IPS-18c (cell line): ENCODE measurements at regions not wholly inside any gene's neighbourhood (a gene's known extent, or its start where the extent isn't known, plus 50 kb on each side); places are given as distances from the start of the nearest gene placed in this dataset.

Experiments
- H3K4me3 ChIP-seq: 2 replicates; pipeline ENCODE4 v1.7.0; 2013; ENCODE audit warnings: low read depth, mild to moderate bottlenecking, low read length, moderate library complexity; ENCODE audit not compliant: insufficient read depth
- H3K9me3 ChIP-seq: one replicate; pipeline ENCODE4 v1.6.1; 2013; ENCODE audit warnings: mild to moderate bottlenecking, low read length, moderate library complexity; ENCODE audit not compliant: control insufficient read depth, insufficient read depth

DNA sequence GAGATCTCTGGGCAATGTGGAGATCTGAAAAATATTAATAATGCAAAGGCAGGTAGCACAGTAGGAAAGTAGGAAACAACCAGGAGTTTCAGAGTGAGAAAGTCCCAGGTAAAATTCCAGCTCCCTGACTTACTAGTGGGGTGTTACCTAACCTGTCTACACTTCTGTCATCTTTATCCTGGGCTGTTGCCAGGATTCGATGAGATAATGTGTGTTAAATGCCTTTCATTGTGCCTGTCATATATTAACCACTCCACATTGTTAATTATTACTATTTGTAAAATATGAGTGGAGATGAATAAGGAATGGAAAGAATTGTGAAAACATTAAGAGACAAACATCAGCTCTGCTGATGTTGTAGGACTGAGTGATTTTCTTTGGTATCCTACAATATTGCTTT is 50.0 kb upstream of the FRMD4A start:
- H3K9me3 ChIP-seq, result peaks cover 2% of the 10 kb centered on the region
- no peak overlapping the region for H3K4me3 ChIP-seq
